ENCODE measurements at regions not wholly inside any gene's neighbourhood (a gene's known extent, or its start where the extent isn't known, plus 50 kb on each side); places are given as distances from the start of the nearest gene placed in this dataset.
"Not testable (repeated sequence)": the region's sequence is repeated elsewhere in the genome, so short reads cannot be mapped to it uniquely, and the experiment has no call there.

DNA sequence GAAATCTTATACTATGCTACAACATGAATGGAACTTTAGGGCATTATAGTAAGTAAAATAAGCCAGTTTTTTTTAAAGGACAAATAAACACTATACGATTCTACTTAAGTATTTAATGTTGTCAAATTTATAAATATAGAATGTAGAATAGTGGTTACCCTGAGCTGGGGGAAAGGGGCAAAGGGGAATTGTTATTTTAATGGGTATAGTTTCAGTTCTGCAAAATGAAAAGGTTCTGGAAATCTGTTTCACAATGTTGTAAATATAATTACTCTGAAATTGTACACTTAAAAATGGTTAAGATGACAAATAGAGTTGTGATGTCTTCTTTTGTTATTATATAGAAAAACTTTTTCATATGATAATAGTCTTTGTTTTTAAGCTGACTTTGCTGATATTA is 366.3 kb downstream of the MRPL39 start:
- no peak for DNase-seq (ENCODE audit: low spot score)

DNA sequence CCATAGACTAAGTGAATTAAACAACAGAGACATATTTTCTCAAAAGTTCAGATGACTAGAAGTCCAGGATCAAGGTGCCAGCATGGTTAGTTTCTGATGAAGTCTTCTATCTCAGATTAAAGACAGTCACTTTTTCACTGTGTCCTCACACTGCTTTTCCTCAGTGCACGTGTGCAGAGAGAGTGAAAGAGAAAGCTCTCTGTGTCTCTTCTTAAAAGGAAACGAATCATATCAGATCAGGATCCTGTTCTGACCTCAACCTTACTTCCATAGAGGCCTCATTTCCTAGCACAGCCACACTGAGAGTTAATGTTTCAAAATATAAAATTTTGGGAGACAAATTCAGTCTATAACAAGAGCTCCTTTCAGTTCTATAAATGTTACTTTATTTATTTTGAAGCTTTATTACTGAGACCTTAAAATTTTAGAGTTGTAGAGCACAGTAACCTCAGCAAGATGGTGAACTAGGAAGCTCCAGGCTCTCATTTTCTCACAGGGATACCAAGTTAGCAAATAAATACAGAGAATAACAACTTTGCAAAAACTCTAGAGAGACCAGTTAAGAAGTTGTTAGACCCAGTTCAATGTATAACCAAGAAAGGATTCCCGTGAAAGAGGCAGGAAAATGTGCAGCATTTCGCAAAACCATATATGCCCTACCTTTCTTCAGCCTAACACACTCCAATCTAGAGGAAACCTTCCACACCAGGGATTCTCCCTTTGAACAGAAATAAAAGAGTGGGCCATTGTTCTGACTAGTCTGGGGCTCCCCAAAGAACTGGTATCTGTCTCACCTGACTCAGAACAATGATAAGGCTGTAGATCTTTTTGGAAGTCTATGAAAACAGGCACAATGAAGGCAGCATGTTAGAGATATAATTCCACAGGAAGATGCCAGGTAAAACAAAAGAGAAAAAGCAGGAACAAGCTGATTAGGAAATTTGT is 372.2 kb downstream of the MRPL39 start:
- DNase-seq (ENCODE audit: low spot score) = no peak

DNA sequence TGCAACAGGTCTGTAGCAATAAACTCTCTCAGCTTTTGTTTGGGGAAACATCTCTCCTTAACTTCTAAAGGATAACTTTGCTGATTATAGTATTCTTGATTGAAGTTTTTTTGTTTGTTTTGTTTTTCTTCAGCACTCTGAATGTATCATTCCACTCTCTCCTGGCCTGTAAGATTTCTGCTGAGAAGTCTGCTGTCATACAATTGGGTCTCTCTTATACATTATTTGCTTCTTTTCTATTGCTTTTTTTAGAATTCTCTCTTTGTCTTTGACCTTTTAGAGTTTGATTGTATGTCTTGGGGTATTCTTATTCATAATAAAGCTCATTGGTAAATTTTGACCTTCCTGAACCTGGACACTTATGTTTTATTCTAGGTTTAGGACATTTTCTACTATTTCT is 386.3 kb downstream of the MRPL39 start:
- no peak for DNase-seq (ENCODE audit: low spot score)

DNA sequence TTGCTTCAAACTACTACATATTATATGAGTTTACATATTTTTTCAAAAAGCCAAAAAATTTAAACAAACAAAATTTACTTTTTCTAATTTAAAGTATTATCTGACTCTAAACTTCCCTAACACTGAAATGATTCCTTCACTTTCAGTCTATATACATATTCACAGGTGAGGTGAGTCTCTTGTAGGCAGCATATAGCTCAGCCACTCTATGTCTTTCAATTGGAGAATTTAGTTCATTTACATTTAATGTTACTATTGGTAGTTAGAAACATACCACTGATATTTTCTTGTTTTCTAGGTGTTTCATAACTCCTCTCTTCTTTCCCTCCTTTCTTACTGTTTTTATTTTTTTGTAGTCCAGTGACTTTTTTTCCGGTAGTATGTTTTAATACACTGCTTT is 387.1 kb downstream of the MRPL39 start:
- DNase-seq (ENCODE audit: low spot score) = no peak

DNA sequence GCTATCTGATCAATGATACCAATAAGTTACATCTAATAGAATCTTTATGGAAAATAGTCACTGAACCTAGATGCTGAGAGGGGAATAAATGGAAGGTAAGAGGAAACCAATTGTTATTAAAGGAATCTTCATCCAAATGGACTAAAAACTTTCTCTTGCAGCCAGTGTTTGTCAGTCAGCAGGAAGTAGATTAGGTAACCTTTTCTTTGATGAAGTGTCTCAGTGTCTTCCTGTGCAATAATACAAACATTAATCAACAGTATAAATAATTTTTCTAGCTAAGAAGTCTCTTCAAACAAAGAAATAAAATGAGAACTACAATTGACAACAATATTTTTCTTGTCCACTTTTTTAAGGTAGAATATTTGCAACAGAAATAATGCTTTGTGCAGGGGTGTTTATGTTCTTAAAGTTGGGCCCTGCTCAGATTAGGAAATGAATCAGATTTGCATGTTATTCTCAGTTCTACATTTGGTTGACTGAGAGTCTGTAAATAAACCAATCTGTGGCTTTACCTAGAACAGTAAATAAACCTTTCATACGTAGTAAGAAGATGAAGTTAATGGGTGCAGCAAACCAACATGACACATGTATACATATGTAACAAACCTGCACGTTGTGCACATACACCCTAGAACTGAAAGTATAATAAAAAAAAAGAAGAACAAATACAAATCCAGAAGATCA is 391.4 kb downstream of the MRPL39 start:
- DNase-seq (ENCODE audit: low spot score) = no peak

DNA sequence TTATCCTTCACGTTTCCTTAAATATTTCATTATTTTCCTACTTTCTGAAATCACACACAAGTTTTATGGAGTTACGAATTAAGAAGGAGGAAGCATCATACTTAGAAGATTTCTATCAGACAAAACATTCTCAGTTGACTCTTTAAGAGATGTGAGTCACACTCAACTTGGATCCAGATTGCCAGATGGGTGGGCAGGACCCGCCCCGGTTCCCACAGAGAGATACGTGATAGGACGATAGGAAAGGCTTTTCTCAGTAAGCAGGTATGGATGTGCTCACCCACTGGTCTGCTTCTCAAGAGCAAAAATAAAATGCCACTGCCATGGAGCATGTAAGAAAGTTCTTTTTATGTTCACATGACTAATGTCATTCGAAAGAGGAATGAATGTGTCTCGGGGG is 392.6 kb downstream of the MRPL39 start:
- no peak for DNase-seq (ENCODE audit: low spot score)

DNA sequence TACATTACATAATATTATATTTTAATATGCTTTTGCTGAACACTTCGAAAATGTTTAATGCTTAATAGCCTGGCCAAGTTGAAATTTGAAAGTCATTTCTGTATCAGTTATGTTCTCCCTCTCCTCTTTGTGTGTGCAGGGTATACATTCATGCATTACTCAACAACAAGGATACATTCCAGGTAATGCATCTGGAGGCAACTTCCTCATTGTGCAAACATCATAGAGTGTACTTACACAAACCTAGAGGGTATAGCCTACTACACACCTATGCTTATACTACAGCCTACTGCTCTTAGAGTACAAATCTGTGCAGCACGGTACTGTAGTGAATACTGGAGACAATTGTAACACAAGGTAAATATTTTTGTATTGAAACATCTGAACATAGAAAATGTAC is 407.3 kb downstream of the MRPL39 start:
- no peak for DNase-seq (ENCODE audit: low spot score)

DNA sequence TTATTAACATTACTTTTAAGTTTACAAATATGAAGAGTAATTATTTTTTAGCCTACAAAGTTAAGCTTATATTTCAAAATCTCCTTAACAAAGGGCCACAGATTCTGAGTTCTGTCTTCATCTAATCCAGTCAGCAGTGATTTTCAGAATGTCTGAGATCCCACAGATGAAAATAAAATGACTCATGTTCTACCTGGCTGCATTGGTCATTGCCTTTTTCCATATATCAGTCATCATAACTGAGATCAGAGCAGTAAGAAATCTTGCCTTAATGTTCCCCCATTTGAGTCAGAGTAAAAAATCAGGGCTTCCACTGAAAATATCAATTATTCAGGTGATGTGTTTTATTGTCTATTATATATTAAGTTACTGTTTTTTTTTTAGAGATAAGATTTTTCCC is 416.1 kb downstream of the MRPL39 start:
- no peak for DNase-seq (ENCODE audit: low spot score)

DNA sequence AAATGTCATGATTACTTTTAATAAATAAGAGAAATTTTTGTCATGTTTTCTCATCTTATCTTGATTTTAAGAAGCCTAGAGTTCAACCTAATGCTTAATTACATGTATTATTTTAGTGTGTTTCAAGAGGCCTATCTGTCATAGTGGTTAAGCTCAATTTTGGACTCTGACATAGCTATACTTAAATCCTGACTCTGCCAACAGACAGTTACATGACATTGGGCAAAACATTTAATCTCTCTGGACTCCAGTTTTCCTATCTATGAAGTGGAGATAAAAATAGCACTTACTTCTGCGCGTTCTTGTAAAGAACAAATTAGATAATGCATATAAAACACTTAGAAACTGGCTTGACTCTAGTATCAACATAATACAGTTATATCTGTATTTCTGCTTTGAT is 417.8 kb downstream of the MRPL39 start:
- DNase-seq (ENCODE audit: low spot score) = no peak

DNA sequence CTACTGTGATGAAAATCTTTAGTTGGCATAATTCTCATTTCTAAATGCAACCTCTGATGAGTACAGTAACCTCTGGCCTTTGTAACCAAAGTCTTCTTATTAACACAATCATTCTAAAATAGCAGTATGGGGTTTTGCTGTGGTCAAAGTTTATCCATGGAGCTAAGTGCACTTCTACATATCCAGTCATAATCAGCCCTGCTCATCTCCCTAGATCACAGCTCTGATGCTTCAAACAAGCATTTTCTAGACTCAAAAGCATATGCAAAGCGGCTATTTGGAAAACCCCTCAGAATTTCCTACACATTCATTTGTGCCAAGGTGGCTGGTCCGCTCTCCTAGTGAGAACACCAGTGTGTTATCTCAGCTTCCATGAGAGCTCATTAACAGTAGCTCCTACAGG is 418.6 kb downstream of the MRPL39 start:
- no peak for DNase-seq (ENCODE audit: low spot score)

DNA sequence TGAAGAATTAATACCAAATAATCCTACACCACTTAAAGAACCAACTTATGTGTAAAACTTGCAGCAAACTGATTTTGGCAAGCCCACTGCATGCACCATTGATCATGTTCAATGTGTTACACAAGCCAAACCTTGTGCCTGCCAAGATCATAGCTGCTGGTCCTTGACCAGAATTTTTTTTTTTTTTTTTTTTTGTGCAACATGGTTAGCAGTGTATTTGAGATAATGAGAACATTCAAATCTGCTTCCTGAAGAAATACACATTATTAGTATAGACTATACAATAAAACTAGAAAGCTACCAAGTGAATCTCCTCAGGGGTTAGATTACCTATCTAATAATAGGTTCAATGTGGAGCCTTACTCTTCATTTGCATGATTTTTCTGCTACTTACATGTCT is 421.0 kb downstream of the MRPL39 start:
- DNase-seq (ENCODE audit: low spot score) = no peak

DNA sequence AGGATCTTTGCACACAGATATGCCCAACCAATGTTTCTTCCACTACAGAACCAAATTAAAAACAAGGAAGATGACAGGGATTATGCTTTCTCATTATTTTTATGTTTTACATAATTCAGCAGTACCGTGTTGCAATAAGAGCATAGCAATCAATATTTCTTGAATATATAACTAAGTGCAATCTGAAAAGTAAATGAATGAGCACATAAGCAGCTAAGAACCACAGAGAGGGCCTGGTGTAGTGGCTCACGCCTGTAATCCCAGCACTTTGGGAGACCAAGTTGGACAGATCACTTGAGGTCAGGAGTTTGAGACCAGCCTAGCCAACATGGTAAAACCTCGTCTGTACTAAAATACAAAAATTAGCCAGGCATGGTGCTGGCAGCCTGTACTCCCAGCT is 423.7 kb downstream of the MRPL39 start:
- DNase-seq (ENCODE audit: low spot score) = no peak

DNA sequence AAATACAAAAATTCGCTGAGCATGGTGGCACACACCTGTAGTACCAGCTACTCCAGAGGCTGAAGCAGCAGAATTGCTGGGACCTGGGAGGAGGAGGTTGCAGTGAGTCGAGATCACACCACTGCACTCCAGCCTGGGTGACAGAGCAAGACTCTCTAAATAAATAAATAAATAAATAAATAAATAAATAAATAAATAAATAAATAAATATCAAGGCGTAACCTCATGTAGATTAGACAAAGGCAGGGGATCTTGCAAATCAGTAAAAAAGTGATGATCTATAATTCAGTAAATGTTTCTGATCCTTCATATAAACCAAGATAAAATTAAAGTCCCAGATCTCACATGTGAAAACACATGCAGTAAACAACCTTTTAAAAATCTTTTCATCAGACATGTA is 425.6 kb downstream of the MRPL39 start:
- DNase-seq (ENCODE audit: low spot score) = not testable (repeated sequence)

DNA sequence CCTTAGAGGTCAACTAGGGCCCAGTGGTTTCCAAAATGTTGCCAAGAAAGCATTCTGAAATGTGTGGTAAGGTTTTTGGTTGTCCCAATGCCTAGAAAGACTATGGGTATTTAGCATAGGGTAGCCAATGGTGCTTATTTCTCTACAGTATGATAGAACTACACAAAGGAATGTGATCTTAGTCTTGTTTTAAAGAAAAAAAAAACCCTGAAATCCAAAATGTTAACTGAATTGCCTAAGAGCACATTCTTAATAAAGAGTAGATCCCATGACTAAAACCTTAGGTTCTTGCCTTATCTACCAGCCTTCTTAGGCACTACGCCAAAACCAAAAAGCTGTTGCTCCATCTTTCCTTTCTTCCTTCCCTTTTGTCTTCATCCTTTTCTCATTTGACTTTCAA is 428.2 kb downstream of the MRPL39 start:
- no peak for DNase-seq (ENCODE audit: low spot score)

DNA sequence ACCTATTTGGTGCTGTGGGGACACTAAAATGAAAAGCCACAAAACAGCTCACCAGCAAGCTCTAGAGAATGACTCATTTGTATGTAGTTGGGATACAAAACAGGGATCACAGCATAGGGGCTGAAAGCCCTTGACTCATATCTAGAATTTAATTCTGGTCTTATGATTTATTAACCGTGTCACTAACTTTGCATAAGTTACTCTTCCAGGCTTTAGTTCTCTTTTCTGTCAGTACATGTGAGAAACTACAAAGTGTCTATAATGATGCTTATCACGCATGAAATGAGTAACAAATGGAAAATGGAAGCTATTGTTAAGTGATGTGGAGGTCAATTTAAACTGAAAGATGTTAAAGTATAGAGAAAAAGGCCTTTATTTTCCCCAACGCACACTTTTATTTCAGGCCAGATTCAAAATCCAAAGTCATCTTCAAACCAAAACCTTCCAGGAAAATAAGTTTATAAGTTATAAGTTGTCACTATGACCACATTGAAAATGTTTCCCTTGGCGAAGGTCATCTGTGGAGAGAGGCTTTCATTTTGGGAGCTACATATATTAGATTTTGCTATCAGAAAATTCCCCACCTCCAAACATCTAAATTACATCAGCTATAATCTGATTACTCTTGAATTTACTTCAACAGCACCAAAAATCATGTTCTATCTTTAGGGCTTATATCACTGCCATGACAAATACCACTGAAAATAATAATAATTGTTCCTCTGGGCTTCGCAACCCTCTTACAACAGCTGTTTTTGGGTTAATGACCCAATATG is 430.5 kb downstream of the MRPL39 start:
- DNase-seq (ENCODE audit: low spot score) = no peak

DNA sequence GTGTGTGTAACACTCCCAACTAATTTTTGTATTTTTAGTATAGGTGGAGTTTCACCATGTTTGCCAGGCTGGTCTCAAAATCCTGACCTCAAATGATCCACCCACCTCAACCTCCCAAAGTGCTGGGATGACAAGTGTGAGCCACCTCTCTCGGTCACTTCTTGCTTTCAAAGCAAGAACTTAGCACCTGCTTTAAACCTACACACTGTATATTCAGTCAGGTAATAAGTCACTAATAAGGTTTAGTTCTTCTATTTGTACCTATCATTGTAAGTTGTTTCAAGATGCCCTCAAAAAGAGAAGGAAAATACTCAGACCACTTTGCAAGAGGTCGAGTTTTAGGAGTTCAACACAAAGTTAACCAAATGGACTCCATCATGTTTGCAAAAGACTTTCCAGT is 431.3 kb downstream of the MRPL39 start:
- DNase-seq (ENCODE audit: low spot score) = no peak

DNA sequence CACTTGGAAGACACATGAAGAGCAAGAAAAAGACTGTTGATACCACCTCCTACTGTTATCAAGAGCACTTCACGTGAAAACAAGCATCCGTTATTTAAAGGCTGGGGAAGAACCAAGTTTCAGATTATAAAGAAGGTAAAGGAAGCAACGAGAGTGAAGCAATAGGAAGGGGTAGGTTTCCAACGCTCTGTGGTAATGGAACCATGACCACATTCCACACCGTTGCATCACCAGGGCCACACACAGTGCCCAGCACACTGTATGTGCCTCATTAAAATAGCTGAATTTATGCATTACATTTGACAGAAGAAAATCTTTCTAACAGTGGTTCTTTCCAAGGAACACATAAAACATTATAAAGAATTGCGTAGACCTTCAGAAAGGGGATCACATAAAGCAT is 435.8 kb downstream of the MRPL39 start:
- no peak for DNase-seq (ENCODE audit: low spot score)

DNA sequence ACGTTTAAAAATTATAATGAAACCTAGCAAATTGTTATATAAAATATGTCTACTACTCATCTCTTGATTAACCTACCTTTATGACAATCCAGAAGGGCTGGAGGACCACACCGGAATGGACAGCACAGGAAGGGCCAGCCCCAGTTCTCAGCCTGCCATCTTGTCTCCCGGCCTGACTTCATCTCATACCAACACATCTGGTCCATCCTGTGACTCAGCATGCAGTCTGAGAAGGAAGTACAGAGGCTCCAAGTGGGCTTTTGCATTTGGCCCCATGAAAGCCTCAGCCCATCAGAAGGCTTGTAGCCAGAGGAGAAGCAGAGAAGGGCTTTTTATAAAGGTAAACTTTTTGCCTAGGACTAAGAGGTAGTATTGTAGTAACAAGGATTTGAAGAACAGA is 436.6 kb downstream of the MRPL39 start:
- DNase-seq (ENCODE audit: low spot score) = no peak

DNA sequence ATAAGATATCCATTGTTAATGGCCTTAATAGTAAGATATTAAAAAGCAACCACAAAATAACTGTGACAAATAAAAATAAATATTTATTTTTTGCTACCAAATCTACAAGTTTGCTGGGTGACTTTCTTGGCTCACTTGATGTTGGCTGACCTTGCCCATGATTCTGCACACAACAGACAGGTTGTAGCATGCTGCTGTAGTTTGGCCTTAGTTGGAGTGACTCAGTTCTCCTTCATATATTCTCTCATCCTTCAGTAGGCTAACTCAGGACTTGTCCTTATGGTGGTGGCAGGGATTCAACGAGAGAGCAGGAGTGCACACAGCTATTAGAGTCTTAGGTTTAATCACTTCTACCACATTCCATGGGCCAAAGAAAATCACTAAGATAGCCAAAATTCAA is 437.9 kb downstream of the MRPL39 start:
- no peak for DNase-seq (ENCODE audit: low spot score)

DNA sequence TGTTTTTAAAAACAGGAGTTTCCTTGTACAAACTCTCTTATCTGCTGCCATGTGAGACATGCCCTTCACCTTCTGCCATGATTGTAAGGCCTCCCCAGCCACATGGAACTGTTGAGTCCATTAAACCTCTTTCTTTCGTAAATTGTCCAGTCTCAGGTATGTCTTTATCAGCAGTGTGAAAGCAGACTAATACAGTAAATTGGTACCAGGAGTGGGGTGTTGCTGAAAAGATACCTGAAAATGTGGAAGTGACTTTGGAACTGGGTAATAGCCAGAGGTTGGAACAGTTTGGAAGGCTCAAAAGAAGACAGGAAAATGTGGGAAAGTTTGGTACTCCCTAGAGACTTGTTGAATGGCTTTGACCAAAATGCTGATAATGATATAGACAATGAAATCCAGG is 440.4 kb downstream of the MRPL39 start:
- DNase-seq (ENCODE audit: low spot score) = not testable (repeated sequence)

DNA sequence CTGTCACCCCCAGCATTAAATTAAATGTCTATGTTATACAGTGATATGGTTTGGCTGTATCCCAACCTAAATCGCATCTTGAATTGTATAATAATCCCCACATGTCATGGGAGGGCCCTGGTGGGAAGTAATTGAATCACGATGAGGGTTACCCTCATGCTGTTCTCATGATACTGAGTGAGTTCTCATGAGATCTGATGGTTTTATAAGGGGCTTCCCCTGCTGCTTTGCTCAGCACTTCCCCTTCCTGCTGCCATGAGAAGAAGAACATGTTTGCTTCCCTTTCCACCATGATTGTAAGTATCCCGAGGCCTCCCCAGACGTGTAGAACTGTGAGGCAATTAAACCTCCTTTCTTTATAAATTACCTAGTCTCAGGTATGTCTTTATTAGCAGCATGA is 445.7 kb downstream of the MRPL39 start:
- DNase-seq (ENCODE audit: low spot score) = no peak

DNA sequence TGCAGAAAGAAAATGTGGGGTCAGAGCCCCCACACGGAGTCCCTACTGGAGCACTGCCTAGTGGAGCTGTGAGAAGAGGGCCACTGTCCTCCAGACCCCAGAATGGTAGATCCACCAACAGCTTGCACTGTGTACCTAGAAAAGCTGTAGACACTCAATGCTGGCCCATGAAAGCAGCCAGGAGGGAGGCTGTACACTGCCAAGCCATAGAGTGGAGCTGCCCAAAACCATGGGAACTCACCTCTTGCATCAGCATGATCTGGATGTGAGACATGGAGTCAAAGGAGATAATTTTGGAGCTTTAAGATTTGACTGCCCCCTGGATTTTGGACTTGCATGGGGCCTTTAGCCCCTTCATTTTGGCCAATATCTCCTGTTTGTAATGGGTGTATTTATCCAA is 452.3 kb downstream of the MRPL39 start:
- DNase-seq (ENCODE audit: low spot score) = not testable (repeated sequence)

DNA sequence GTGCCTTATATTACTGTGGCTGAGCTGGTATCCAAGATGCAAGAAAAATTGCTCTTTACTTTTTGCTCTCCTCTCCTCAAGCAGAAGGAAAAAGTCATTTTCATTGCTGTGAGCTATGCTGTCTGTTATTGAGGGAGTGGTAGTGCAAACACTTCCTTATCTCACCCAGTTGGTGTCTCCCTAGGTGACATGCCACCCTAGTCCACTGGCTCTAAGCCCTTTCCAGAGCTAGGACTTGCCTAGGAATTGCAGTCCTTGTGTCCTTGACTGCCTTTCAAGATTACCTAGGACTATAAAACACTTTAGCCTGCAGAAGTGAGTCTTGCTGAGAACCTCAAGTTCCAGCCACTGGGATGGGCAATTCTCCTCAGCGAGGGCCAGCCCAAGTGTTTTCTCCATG is 458.3 kb downstream of the MRPL39 start:
- DNase-seq (ENCODE audit: low spot score) = no peak

Data from D341Med (cell line).